ENCODE measurements at regions not wholly inside any gene's neighbourhood (a gene's known extent, or its start where the extent isn't known, plus 50 kb on each side); places are given as distances from the start of the nearest gene placed in this dataset.

GRCh38 chr7:26451997-26452396, 160.3 kb downstream of the SNX10 start (continued):
- no peak for TF ChIP-seq FOSL2 (IDR thresholded peaks at IDR 0.05; ENCODE audit: borderline replicate concordance, low read depth)
- TF ChIP-seq NRF1 (IDR thresholded peaks at IDR 0.05; ENCODE audit: low read depth, low read length) = no peak
- TF ChIP-seq CHD2 (IDR thresholded peaks at IDR 0.05; ENCODE audit: low read length, partially characterized antibody) = no peak
- TF ChIP-seq JUND (IDR thresholded peaks at IDR 0.05) = no peak
- no peak for TF ChIP-seq MXI1 (IDR thresholded peaks at IDR 0.05; ENCODE audit: low read depth, low read length)
- TF ChIP-seq TCF12 (IDR thresholded peaks at IDR 0.05) = no peak
- TF ChIP-seq EZH2phosphoT487 (IDR thresholded peaks at IDR 0.05; ENCODE audit: borderline replicate concordance, low read depth) = no peak
- TF ChIP-seq USF1 (IDR thresholded peaks at IDR 0.05; ENCODE audit: borderline replicate concordance, low read depth) = no peak
- TF ChIP-seq SMC3 (IDR thresholded peaks at IDR 0.05; ENCODE audit: low read depth, low read length) = no peak
- TF ChIP-seq USF2 (IDR thresholded peaks at IDR 0.05; ENCODE audit: borderline replicate concordance, low read depth, low read length) = no peak
- TF ChIP-seq RAD21 (IDR thresholded peaks at IDR 0.05; ENCODE audit: low read length) = no peak
- no peak for TF ChIP-seq FOXJ3 (CRISPR knock-in tag; IDR thresholded peaks at IDR 0.05)
- no peak for TF ChIP-seq RCOR1 (IDR thresholded peaks at IDR 0.05; ENCODE audit: low read length)
- no peak for TF ChIP-seq RFX5 (IDR thresholded peaks at IDR 0.05; ENCODE audit: low read length)

- Histone ChIP-seq H3K4me3 (ENCODE audit: low read depth in 2 of 2, low read length in 1 of 2) (no peak overlapping the region), H3K79me2 (ENCODE audit: insufficient read depth) (no peaks in the 10 kb centered on the region), H3K4me2 (no peak overlapping the region), H2AFZ (ENCODE audit: low read depth) (no peak overlapping the region), H3K36me3 (replicated peaks in 1 of 2; ENCODE audit: control insufficient read depth in 1 of 2, insufficient read depth in 2 of 2, low read length in 1 of 2) (no peaks in the 10 kb centered on the region), H3K9ac (no peak overlapping the region), H3K27me3 (ENCODE audit: insufficient read depth) (no peaks in the 10 kb centered on the region), H3K4me1 (ENCODE audit: control insufficient read depth in 1 of 2, insufficient read depth in 2 of 2, low read depth in 1 of 2, low read length in 1 of 2) (peaks cover 0 to 4% of the 10 kb centered on the region in 2 experiments; a peak in 2 of 4 replicates), H3F3A (replicated peaks; ENCODE audit: insufficient read depth) (peaks cover 8% of the 10 kb centered on the region), H4K20me1 (ENCODE audit: insufficient read depth) (no peaks in the 10 kb centered on the region), H3K9me2 (no peaks in the 10 kb centered on the region), H3K27ac (ENCODE audit: low read depth in 2 of 2, low read length in 1 of 2) (no peak overlapping the region), H3K9me3 (no peaks in the 10 kb centered on the region)
- ChIA-PET POLR2A (no interaction called here), CTCF (interaction anchor here (1.1 to 1.3 kb wide), 2 partner anchors 12 to 87 kb away, joined by 3 to 4 read pairs; no protein-coding TSS in a partner anchor)
- TF ChIP-seq FOXM1 (IDR thresholded peaks at IDR 0.05; ENCODE audit: low read depth) (no peak), JUND (IDR thresholded peaks at IDR 0.05) (no peak), ELF1 (IDR thresholded peaks at IDR 0.05) (no peak), MAX (IDR thresholded peaks at IDR 0.05; ENCODE audit: low read depth) (no peak), RFX5 (IDR thresholded peaks at IDR 0.05; ENCODE audit: low read length) (no peak), EZH2phosphoT487 (IDR thresholded peaks at IDR 0.05; ENCODE audit: borderline replicate concordance, low read depth) (no peak), TCF12 (IDR thresholded peaks at IDR 0.05) (no peak), RXRA (IDR thresholded peaks at IDR 0.05; ENCODE audit: borderline replicate concordance, low read depth) (no peak), CTCF (IDR thresholded peaks at IDR 0.05) (no peak), RAD21 (IDR thresholded peaks at IDR 0.05; ENCODE audit: low read length) (no peak), TAF1 (IDR thresholded peaks at IDR 0.05; ENCODE audit: borderline replicate concordance, low read depth, low read length) (no peak)
- DNase-seq = no peak
- WGBS (ENCODE audit: low lambda C conversion rate) = 58% methylated on average over 3 of the region's 3 CpGs
Observed at GRCh38 chr7:26454180-26454579, 162.5 kb downstream of the SNX10 start.

Data from SK-N-SH (cell line).